NOMO-1 treated with dmso at 0.1 percent for 144 hours (cell line): ENCODE measurements at regions not wholly inside any gene's neighbourhood (a gene's known extent, or its start where the extent isn't known, plus 50 kb on each side); places are given as distances from the start of the nearest gene placed in this dataset.
"Not testable (repeated sequence)": the region's sequence is repeated elsewhere in the genome, so short reads cannot be mapped to it uniquely, and the experiment has no call there.

Experiments
- DNase-seq: peaks from one replicate; lab custom pipeline; 2025; ENCODE audit not compliant: unreplicated experiment; lab: John Stamatoyannopoulos, UW

GRCh38 chr9:6160579-6160978 lies 55.0 kb upstream of the IL33 start:
- DNase-seq: no peak

DNA sequence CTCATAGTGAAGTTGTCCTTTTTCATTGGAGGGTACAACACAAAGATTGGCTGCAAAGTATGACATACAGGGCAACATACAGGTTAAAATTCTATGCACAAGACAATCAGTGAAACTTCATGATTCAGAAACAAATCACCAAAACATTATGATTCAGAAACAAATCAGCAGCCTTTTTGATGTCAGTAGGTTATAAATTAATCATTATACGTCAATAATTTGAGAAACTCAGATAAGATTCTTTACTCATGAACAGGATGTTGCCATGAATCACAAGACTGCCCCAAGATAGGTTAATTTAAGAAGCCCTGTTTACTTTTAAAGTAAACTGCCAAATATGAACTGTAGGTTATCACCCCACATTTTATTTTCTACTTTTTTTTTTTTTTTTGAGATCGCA lies 62.2 kb upstream of the IL33 start:
- DNase-seq: no peak

DNA sequence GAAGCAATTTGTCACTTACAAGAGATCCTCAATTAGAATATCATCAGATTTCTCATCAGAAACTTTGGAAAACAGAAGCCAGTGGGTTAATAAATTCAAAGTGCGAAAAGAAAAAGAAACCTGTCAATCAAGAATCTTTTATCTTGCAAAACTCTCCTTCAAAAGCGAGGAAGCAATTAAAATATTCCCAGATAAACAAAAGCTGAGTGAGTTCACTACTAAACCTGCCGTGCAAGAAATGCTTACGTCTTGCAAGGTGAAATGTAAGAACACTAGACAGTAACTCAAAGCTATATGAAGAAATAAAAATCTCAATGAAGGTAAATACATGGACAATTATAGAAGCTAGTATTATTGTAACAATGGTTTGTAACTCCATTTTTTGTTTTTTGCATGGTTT lies 62.8 kb upstream of the IL33 start:
- DNase-seq: no peak

DNA sequence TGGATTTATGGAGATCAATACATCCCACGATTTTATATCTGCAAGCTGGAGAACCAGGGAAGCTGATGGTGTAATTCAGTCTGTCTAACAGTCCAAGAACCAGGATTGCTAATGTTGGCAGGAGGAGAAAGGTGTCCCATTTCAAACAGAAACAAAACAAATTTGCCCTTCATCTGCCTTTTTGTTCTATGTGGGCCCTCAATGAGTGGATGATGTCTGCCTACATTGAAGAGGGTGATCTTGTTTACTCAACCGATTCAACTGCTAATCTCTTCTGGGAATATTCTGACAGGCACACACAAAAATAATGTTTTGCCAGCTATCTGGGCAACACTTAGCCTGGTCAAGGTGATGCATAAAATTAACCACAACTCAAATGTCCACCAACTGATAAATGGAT lies 65.1 kb upstream of the IL33 start:
- DNase-seq: no peak

GRCh38 chr9:6149315-6149714 lies 66.3 kb upstream of the IL33 start:
- DNase-seq: no peak

DNA sequence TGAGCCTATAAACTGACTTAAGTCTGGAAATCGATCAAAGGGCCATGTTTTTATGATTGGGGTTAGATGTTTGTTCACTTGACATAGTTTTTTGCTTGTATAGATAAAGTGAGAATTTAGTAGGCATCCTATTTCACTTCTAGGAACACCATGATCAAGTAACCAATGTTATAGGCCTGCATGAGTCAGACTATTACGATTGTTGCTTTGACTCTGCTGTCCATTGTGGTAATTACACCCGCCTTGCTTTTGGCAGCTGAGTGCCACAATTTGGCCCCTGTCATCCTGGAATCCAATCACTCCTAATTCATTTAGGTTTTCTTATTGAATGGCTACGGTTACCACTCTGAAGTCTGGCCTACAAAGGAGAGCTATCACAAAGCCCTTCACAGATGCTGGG lies 67.8 kb upstream of the IL33 start:
- no peak for DNase-seq

- DNase-seq: no peak
Observed at GRCh38 chr9:6144947-6145346, 70.7 kb upstream of the IL33 start.

- DNase-seq: no peak
Observed at GRCh38 chr9:6142799-6143454, 72.7 kb upstream of the IL33 start.

GRCh38 chr9:6135780-6136179 lies 79.8 kb upstream of the IL33 start:
- not testable (repeated sequence) for DNase-seq

GRCh38 chr9:6134661-6135180 lies 80.9 kb upstream of the IL33 start:
- DNase-seq: no peak

DNA sequence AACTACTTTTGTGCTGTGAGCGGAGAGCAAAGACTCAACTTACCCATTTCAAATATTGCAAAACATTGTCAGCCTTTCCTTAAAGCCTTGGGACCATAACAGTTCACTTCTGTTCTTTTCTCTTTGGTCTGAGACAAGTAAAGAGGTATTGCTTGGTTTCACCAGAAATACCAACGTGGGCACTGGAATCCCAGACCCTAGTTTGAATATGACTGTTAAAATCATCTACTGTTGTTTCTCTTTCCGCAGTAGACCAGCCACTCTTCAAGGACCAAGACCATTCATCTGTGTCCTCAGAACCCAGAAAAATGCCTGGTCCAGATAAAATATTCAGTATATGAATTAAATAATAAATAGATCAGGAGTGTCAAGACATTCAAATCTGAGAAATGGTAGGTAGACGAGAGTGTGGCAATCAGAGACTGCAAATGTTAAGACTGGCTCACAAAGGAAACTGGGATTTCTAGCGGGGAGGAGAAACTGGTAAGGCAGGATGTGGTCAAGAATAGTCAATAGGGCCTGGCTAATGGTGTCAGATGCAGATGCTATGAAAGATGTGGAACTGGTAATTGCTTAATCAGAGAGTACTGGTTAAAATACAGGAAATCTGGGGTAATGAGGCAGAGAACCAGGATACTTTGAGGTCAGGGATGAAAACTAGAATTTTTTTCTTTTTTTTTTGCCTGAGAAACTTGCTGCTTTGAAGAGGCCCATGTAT lies 82.1 kb upstream of the IL33 start:
- DNase-seq: no peak

- no peak for DNase-seq
Observed at GRCh38 chr9:6132650-6133049, 83.0 kb upstream of the IL33 start.

- DNase-seq: no peak
Observed at GRCh38 chr9:6128030-6128429, 87.6 kb upstream of the IL33 start.

DNA sequence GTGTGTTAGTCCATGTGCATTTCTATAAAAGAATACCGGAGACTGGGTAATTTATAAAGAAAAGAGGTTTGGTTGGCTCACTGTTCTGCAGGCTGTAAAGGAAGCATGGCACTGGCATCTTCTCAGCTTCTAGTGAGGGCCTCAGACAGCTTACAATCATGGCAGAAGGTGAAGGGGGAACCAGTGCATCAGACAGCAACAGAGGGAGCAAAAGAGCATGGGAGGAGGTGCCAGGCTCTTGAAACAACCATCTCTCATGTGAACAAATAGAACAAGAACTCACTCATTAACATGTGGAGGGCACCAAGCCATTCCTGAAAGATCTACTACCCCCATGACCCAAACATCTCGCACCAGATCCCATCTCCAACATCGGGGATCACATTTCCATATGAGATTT lies 89.2 kb upstream of the IL33 start:
- DNase-seq: no peak

DNA sequence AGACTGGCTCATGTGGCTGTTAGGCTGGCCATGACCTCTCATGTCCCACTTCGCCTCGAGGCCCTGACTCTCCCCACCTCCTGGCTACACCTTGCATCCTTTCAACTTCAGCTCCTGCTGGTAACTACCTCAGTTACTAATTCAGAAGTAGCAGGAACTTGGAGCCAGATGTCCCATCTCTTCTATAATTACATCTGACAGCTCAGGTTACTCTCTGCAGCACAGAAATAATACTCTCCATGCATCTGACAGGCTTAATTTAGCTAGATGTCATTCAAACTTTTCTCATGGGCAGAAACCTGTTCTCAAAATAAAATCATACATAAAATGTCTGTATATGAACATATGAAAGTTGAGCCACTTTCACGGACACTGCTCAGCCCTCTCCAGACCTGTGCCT lies 92.2 kb upstream of the IL33 start:
- DNase-seq: no peak

DNA sequence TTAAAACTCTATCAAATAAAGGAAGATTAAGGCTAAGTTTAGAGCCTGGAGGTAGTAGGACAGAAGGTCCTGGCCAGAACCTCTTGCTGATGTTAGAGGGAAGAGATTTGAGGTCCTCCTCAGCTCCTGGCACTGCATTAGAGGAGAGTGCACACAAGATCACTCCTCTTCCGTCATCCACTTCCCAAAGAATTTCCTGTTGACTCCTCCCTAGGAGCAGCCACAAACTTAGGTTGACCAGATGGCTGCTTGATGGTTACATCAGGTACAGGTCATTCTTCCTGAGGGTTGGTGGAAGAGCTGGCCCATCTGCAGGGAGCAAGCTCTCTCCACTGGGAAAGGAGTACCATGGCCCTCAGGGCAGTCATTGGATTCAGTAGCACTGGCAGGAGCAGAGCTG lies 93.9 kb upstream of the IL33 start:
- no peak for DNase-seq

DNA sequence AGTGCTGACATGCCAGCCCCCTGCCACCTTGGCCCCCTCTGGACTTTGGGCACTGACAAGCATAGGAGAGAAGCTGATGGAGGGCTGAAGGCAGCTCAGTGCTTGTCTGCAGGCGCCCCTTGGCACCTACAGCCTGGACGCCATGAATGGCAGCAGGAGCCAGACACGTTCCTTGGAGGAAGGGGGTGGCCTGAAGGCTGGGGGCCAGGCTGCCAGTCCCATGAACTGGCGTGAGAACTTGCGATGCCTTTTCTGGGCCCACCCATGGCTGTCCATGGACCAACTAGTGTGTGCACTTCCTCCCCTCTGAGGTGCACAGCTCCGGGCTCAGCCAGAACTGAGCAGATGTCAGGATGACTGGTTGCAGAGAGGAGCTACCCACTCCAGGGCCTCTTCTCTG lies 99.0 kb upstream of the RANBP6 start:
- DNase-seq: no peak

- no peak for DNase-seq
Observed at GRCh38 chr9:6113819-6114218, 98.4 kb upstream of the RANBP6 start.

GRCh38 chr9:6113312-6113711 lies 97.9 kb upstream of the RANBP6 start:
- no peak for DNase-seq

GRCh38 chr9:6109986-6110385 lies 94.6 kb upstream of the RANBP6 start:
- no peak for DNase-seq

DNA sequence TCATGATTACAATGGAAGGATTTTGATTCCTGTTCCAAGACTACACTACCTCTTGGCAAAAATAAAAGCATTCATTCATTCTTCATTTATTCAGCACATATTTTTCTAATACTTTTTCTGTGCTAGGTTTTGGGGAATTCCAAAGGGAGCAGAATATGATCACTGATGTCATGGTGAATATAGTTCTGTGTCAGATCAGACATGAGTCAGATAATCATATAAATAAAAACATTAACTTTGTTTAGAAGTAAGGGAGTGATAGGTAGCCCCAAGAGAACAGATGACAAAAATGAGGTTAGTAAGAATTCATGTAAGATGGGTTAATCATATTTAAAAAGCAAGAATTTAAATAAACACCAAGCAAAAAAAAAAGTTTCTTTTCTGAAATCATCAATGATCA lies 94.1 kb upstream of the RANBP6 start:
- no peak for DNase-seq

DNA sequence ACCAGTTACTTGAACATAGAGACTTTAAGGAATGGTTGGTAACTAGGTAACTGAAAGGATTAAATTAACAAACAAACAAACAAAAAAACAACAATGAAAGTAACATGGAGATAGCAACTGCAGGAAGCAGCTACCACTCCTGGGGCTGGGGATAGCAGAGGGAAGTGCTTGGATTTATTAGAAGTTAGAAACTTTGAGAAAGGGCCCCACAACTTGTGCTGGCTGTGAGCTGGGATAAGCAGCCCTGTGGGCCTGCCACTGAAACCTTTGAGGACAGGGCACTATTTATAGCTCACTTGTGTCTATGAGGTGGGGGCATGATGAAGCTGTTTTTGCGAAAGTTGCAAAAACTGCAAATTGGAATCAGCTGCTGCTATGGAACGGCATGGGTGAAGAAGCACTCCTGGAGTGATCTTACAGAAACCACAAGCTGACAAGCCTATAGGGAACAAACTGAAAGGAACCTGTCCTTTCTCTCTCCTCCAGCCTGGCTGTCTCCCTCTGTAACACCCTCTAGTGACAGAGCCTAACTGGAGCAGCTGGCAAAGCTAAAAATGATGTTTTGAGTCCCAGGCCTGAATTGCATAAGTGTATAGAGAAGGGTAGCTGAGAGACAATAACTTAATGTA lies 91.4 kb upstream of the RANBP6 start:
- DNase-seq: no peak
